Peyer's patch (tissue), 4 donors: ENCODE measurements at regions not wholly inside any gene's neighbourhood (a gene's known extent, or its start where the extent isn't known, plus 50 kb on each side); places are given as distances from the start of the nearest gene placed in this dataset.

Experiments used
- DNase-seq, 3 donors: peaks; one replicate each; pipeline ENCODE4 v3.0.0-alpha.2; 2017 to 2019
- H3K27ac ChIP-seq, 4 donors: fragments of 200-600 bp; sonication (generic); one replicate each; pipeline ENCODE4 v1.5.1; 2016 to 2019
- H3K27me3 ChIP-seq, 2 donors: fragments of 200-600 bp; sonication (generic); one replicate each; pipeline ENCODE4 v1.5.1; 2019
- H3K36me3 ChIP-seq, 3 donors: fragments of 200-600 bp; sonication (generic); one replicate each; pipeline ENCODE4 v1.5.1; 2016 to 2019
- H3K4me1 ChIP-seq, 4 donors: fragments of 200-600 bp; sonication (generic); one replicate each; pipeline ENCODE4 v1.5.1; 2016 to 2019
- H3K4me3 ChIP-seq, 4 donors: fragments of 200-600 bp; sonication (generic); 1 replicate in 3 of 4; 2 replicates in 1 of 4; pipeline ENCODE4 v1.5.1; 2016 to 2019; ENCODE audit warnings: mild to moderate bottlenecking in 1 of 4
- H3K9me3 ChIP-seq, 4 donors: fragments of 200-600 bp; sonication (generic); one replicate each; pipeline ENCODE4 v1.5.1; 2016 to 2019; ENCODE audit warnings: mild to moderate bottlenecking in 1 of 4
- CTCF ChIP-seq, 6 experiments: fragments of 450-650 bp in 4 of 6; fragments of 200-600 bp in 2 of 6; sonication (generic) in 1 of 6; IDR thresholded peaks; one replicate each; pipeline ENCODE4 v1.5.1; 2017 to 2019; ENCODE audit warnings: antibody characterized with exemption in 6 of 6, mild to moderate bottlenecking in 3 of 6, moderate library complexity in 1 of 6
- POLR2A ChIP-seq, 2 donors: fragments of 450-650 bp; IDR thresholded peaks; one replicate each; pipeline ENCODE4 v1.5.1; 2017; ENCODE audit warnings: antibody characterized with exemption in 2 of 2, mild to moderate bottlenecking in 2 of 2, moderate library complexity in 2 of 2

- no peaks in the 10 kb centered on the region for H3K27me3 ChIP-seq
- DNase-seq = no peak
- no peak for TF ChIP-seq CTCF (IDR thresholded peaks at IDR 0.05)
- no peak for TF ChIP-seq POLR2A (IDR thresholded peaks at IDR 0.05)
- no peaks in the 10 kb centered on the region for H3K9me3 ChIP-seq
- H3K27ac ChIP-seq = no peak overlapping the region
- no peaks in the 10 kb centered on the region for H3K4me1 ChIP-seq
- H3K4me3 ChIP-seq = no peak overlapping the region
- no peaks in the 10 kb centered on the region for H3K36me3 ChIP-seq
Measured at GRCh38 chr7:46245586-46246111, 324.6 kb upstream of the IGFBP3 start.

- Histone ChIP-seq H3K27me3 (no peaks in the 10 kb centered on the region), H3K9me3 (no peaks in the 10 kb centered on the region)
Measured at GRCh38 chr7:46244757-46245156, 323.7 kb upstream of the IGFBP3 start.

GRCh38 chr7:46243406-46243805 is 322.3 kb upstream of the IGFBP3 start:
- TF ChIP-seq CTCF (IDR thresholded peaks at IDR 0.05) (no peak), POLR2A (IDR thresholded peaks at IDR 0.05) (no peak)
- DNase-seq = no peak
- H3K9me3 ChIP-seq = no peaks in the 10 kb centered on the region
- no peaks in the 10 kb centered on the region for H3K27me3 ChIP-seq
- no peak overlapping the region for H3K4me3 ChIP-seq
- H3K4me1 ChIP-seq = no peaks in the 10 kb centered on the region
- no peaks in the 10 kb centered on the region for H3K36me3 ChIP-seq
- H3K27ac ChIP-seq = no peak overlapping the region

More at GRCh38 chr7:46244757-46245156, 323.7 kb upstream of the IGFBP3 start:
- no peaks in the 10 kb centered on the region for H3K36me3 ChIP-seq
- DNase-seq = no peak
- H3K27ac ChIP-seq = no peak overlapping the region
- TF ChIP-seq POLR2A (IDR thresholded peaks at IDR 0.05) = no peak
- TF ChIP-seq CTCF (IDR thresholded peaks at IDR 0.05) = no peak
- no peak overlapping the region for H3K4me3 ChIP-seq
- no peaks in the 10 kb centered on the region for H3K4me1 ChIP-seq

- Histone ChIP-seq H3K4me3 (no peak overlapping the region), H3K9me3 (no peaks in the 10 kb centered on the region), H3K36me3 (no peaks in the 10 kb centered on the region), H3K27ac (no peak overlapping the region), H3K27me3 (no peaks in the 10 kb centered on the region), H3K4me1 (no peaks in the 10 kb centered on the region)
- no peak for DNase-seq
- TF ChIP-seq CTCF (IDR thresholded peaks at IDR 0.05) (no peak), POLR2A (IDR thresholded peaks at IDR 0.05) (no peak)
Measured at GRCh38 chr7:46239846-46240245, 318.8 kb upstream of the IGFBP3 start.

- TF ChIP-seq CTCF (IDR thresholded peaks at IDR 0.05) (no peak), POLR2A (IDR thresholded peaks at IDR 0.05) (no peak)
- no peaks in the 10 kb centered on the region for H3K36me3 ChIP-seq
- H3K27ac ChIP-seq = no peak overlapping the region
- H3K27me3 ChIP-seq = no peaks in the 10 kb centered on the region
- no peaks in the 10 kb centered on the region for H3K4me1 ChIP-seq
- DNase-seq = no peak
- H3K9me3 ChIP-seq = no peaks in the 10 kb centered on the region
- H3K4me3 ChIP-seq = no peak overlapping the region
Measured at GRCh38 chr7:46237466-46237865, 316.4 kb upstream of the IGFBP3 start.
